GM21367 (cell line): ENCODE measurements at regions not wholly inside any gene's neighbourhood (a gene's known extent, or its start where the extent isn't known, plus 50 kb on each side); places are given as distances from the start of the nearest gene placed in this dataset.

Source experiments
- ATAC-seq: cut with Tn5 transposase; IDR thresholded peaks from one replicate; pipeline ENCODE4 v1.9.1; 2021; ENCODE audit not compliant: unreplicated experiment

- ATAC-seq: no peak
Observed at GRCh38 chr2:147558620-147559019, 286.2 kb upstream of the ACVR2A start.

GRCh38 chr2:147554521-147555107 is 290.2 kb upstream of the ACVR2A start:
- ATAC-seq: no peak

GRCh38 chr2:147553775-147554271 is 291.0 kb upstream of the ACVR2A start:
- no peak for ATAC-seq

GRCh38 chr2:147550995-147551731 is 293.7 kb upstream of the ACVR2A start:
- ATAC-seq: no peak

GRCh38 chr2:147549054-147549453 is 295.8 kb upstream of the ACVR2A start:
- ATAC-seq: no peak

- no peak for ATAC-seq
Observed at GRCh38 chr2:147548451-147548850, 296.4 kb upstream of the ACVR2A start.

GRCh38 chr2:147547440-147547839 is 297.4 kb upstream of the ACVR2A start:
- ATAC-seq: no peak

- no peak for ATAC-seq
Observed at GRCh38 chr2:147546109-147546508, 298.7 kb upstream of the ACVR2A start.

GRCh38 chr2:147543056-147543455 is 301.8 kb upstream of the ACVR2A start:
- no peak for ATAC-seq

GRCh38 chr2:147542351-147542750 is 302.5 kb upstream of the ACVR2A start:
- no peak for ATAC-seq

GRCh38 chr2:147541314-147541713 is 303.5 kb upstream of the ACVR2A start:
- ATAC-seq: no peak

GRCh38 chr2:147538821-147539220 is 306.0 kb upstream of the ACVR2A start:
- ATAC-seq: no peak

GRCh38 chr2:147538088-147538487 is 306.7 kb upstream of the ACVR2A start:
- ATAC-seq: no peak

- no peak for ATAC-seq
Observed at GRCh38 chr2:147531269-147531668, 313.6 kb upstream of the ACVR2A start.

- no peak for ATAC-seq
Observed at GRCh38 chr2:147530033-147530432, 314.8 kb upstream of the ACVR2A start.

GRCh38 chr2:147525819-147526489 is 318.9 kb upstream of the ACVR2A start:
- no peak for ATAC-seq

GRCh38 chr2:147524912-147525311 is 319.9 kb upstream of the ACVR2A start:
- no peak for ATAC-seq

GRCh38 chr2:147523415-147523814 is 321.4 kb upstream of the ACVR2A start:
- ATAC-seq: no peak

- ATAC-seq: no peak
Observed at GRCh38 chr2:147521936-147522335, 322.9 kb upstream of the ACVR2A start.

- no peak for ATAC-seq
Observed at GRCh38 chr2:147520817-147521216, 324.0 kb upstream of the ACVR2A start.

GRCh38 chr2:147519178-147519577 is 325.7 kb upstream of the ACVR2A start:
- no peak for ATAC-seq

- no peak for ATAC-seq
Observed at GRCh38 chr2:147515213-147515612, 329.6 kb upstream of the ACVR2A start.
